G401 (cell line): ENCODE measurements at regions not wholly inside any gene's neighbourhood (a gene's known extent, or its start where the extent isn't known, plus 50 kb on each side); places are given as distances from the start of the nearest gene placed in this dataset.
"Not testable (repeated sequence)": the region's sequence is repeated elsewhere in the genome, so short reads cannot be mapped to it uniquely, and the experiment has no call there.

ENCODE experiments used
- DNase-seq: peaks from one replicate; pipeline ENCODE4 v3.0.0-alpha.2; 2015; ENCODE audit warnings: low spot score
- in situ Hi-C: cut with HindIII; loops from 2 replicates; pipeline ENCODE4 v1.10.0; 2016; ENCODE audit warnings: low sequenced_read_pairs, mixed read lengths

DNA sequence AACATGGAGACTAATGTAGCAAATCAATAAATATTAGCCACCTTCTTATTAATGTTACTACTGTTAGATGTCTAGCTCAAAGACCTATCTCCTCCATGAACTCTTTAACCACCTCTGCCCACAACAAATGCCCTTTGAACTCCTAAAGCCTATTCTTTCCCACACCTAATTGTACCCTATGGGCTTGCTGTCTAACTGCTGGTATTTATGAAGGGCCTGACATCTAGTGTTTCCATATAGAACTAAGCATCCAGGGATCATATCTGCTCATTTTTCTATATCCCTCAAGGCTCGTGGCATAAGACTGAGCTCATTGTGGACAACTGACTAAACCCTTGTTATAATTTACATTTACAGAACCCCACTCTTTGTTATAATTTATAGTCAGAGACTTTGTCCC, 109.8 kb downstream of the TRIM69 start:
- DNase-seq, in situ Hi-C loops: not testable (repeated sequence)

DNA sequence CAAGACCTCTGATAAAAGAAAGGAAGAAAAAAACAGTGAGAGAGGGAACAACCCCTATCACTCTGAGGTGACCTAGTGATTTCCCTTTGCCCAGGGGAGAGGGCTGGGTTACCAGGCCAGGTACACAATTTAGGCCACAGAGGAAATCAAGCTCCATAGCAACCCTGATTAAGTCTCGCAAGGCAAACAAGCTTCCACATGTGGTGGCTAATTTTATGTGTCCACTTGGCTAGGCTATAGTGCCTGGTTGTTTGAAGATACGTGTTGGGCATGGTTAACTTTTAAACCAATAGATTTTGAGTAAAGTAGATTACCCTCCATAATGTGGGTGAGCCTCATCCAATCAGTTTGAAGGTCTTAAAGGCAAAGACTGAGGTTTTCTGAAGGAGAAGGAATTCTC, 108.9 kb upstream of the TERB2 start:
- DNase-seq, in situ Hi-C loops: not testable (repeated sequence)

DNA sequence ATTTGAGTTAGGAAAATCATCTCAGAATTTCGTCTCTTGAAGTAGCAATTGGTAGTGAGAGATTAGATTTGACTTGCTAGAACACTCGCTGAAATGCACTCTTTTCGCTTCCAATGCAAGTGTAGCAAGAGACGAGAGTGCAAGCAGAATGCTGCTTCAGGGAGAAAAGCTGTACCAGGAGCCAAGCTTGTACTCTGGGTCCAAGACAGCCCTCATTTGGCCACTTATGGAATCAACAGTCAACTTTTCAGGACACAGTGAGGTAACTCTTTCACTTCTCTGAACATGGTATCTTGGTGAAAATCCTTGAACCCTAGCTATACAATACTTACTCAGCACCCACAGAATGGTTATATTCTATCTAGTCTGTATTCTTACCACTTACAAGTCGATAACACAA, 107.6 kb upstream of the TERB2 start:
- DNase-seq: peak; percentile 6
- in situ Hi-C loops: not testable (repeated sequence)

DNA sequence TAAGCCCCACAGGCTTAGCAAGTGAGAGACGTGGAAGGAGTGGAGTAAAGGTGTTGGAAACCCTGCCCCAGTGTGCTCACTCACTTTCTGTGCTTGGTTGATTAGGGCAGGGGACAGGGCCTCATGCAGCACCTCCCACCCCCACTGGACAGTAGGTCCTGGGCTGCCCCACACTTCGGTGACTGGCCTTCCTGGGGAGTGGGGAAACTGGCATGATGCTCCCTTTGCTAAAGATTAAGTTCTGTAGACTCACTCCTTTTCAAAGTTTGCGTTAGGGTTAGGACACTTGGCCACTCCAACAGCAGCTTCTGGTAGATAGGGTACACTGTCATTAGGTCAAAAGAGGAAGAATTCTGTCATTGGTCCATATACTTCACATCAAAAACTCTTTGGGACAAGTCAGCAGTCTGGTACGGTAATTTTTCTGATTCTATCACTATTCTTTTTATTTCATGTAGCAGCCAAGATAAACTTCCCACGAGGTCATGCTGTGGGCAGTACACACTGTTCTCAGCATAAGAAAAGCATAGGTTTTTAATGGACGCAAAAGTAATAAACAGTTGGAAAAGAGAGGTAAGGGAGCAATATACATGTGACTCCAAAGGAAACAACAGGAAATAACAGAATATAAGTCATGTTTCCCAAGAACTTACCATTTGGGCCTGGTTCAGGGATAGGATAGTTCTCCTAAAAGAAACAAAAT, 106.6 kb upstream of the TERB2 start:
- DNase-seq, in situ Hi-C loops: not testable (repeated sequence)

DNA sequence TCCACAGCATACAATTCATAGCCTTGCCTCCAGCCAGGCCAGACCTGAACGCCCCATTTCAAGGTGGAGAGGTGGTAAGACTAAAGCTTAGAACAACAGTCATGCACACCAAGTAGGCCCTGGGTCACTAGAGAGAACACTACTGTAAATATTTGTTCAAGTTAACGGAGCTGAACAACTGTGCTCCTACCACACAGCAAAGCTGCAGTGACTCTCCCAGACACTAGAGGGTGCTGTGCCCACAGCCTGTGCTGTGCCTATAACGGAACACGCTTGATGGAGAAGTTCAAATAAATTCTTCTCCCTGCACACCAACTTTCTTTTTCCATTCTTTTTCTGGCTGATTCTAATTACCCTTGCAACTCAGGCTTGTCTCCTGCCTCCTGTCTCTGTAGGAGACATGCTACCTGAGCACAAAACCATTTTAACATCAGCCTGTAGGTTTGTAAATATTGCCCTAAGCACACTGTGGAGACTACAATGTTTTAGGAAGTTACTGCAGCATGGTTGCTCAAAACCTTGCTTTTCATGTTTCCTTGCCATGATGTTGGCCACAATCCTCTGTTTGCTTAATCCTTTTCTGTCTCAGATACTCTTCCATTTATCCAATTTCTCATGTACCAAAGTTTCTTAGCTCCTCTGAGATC, 103.1 kb upstream of the TERB2 start:
- in situ Hi-C loops: not testable (repeated sequence)
- peak; percentile 12 for DNase-seq

DNA sequence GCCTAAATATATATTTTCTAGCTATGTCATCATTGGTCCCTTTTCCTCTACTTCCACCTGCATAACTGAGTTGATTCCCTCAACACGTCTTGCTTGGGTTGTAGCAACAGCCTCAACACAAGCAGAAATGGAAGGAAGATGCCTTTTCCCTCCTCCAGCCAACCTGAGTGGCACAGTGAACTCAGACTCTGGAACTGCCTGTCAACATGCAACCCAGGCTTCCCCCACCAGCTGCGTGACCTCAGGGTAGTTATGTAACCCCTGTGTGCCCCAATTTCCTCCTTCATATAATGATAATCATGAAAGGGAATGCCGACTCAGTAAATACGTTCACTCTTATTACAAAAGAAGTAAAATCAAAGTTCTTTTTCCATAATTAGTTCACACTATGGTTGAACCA, 101.8 kb upstream of the TERB2 start:
- in situ Hi-C loops, DNase-seq: not testable (repeated sequence)

DNA sequence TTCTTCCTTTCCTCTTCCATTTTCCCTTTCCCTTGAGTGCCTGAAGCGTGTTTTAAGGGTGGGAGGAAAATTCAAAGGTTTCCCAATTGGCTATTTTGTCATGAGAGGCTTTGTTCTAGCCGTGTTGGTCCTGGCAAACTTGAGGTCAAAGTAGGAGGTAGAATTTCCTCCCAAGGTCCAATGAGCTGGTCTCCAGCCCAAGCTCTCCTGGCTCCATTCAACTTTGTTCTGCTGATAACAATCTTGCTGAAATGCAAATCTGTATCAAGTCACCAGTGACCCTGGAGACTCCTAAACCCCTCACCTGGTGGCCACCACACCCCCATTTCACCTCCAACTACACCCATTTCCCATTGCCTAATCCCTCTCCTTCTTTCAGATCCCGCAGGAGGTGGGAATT, 100.2 kb upstream of the TERB2 start:
- in situ Hi-C loops, DNase-seq: not testable (repeated sequence)

DNA sequence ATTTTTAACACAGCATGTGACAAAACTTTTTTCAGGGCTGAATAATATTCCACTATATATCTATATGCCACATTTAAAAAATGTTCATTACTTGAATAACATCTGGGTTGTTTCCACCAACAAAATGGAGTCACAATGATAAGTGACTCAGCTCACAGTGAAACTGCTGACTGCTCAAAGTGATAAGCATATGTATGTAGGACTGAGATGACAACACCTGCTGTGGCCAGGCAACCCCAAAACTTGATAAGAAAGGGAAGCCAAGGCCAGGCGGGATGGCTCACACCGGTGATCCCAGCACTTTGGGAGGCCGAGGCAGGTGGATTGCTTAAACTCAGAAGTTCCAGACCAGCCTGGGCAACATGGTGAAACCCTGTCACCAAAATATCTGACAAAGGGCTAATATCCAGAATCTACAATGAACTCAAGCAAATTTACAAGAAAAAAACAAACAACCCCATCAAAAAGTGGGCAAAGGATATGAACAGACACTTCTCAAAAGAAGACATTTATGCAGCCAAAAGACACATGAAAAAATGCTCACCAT, 99.2 kb upstream of the TERB2 start:
- in situ Hi-C loops, DNase-seq: not testable (repeated sequence)

DNA sequence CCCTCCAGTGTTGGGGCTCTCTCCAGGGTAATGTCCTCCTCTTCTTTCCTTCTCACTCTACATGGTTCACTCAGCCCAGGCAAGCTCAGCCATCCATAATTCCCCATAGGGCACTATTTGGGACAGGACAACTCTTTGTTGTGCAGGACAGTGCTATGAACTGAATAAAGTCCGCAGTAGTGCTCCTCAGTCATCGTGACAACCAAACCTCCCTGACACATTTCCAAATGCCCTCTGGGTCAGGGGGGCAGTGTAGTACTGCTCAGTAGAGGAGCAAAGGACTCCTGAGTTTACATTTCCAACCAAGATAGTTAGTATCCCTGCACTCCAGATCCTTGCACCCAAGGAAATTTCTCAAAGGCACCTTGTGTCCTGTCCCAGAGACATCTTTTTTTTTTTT, 97.4 kb upstream of the TERB2 start:
- DNase-seq, in situ Hi-C loops: not testable (repeated sequence)

DNA sequence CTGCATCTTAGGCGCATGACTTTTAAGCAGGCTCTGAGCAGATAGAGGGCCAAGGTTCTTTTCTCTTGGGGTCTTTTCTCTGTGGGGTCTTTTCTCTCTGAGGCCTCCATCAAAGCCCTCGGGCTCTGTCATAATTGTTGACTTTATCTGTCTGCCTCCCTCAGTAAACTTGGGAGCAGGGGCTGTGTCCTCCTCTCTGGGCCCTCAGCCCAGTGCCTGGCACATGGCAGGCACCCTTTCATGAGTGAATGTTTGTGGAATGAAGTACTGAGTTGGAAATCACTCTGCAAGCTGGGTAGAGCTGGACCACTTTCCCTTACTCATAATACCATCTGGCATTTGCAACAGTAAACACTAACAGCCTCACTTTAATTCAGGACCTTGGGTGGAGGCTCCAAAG, 96.3 kb upstream of the TERB2 start:
- in situ Hi-C loops, DNase-seq: not testable (repeated sequence)

DNA sequence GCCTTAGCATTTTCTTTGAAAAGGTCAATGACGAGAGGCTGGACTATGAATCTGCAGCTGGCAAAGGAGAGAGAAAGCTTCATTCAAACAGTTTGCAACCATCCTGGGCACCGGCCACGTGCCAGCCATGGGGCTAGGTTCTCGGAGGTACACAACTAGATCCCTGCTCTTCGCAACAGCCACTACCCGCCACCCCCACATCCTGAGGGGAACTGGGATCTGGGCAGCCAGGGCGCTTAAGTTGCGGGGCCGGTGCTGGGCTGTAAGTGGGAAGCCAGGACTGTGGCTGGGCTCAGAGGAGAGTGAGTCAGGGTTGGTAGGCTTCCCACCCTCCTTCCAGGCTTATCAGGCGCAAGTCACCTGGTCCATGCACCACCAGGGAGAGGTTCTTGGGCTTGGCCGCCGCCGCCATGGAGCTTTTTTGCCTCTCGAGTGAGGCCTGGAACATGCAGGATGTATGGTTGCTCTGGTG, 95.0 kb upstream of the TERB2 start:
- no peak for DNase-seq
- in situ Hi-C loops: no loop called here

DNA sequence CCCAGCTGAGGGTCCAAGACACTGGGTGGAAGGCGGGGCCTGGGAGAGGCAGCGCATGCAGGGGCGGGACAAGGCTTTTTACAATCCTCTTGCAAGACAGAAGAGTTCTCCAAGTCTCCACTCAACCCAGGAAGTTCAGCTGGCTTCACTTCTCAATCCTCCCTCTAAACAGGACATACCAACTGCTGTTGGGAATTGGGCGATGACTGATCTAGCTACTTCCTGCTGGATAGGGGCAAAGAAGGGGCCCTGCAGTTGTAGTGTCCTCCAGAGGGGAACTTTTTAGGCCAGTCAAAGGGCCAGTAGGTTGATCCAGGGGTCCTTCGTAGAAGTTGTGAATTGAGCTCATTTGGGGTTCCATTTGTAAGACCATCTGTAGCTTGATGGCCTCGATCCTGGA, 94.6 kb upstream of the TERB2 start:
- in situ Hi-C loops: no loop called here

DNA sequence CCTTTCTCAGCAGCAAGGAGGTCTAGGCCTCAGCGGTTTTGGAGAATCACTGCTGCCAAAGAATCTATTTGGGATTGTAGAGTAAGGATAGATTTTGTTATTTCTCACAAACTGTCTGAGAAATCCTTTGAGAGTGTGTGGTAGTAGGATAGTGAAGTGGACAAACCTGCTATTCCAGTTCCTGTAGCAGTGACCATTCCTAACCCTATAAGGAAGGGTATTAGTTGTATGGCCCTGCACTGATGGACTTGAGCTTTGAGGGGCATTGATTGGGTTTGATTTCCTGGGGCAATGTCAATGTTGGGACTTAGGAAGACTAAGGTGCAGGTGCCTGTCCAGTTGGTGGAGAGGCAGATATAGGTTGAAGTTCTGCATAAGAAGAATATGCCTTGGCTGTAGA, 93.6 kb upstream of the TERB2 start:
- in situ Hi-C loops: not testable (repeated sequence)

More for the DNA sequence above, 94.6 kb upstream of the TERB2 start:
- no peak for DNase-seq

DNA sequence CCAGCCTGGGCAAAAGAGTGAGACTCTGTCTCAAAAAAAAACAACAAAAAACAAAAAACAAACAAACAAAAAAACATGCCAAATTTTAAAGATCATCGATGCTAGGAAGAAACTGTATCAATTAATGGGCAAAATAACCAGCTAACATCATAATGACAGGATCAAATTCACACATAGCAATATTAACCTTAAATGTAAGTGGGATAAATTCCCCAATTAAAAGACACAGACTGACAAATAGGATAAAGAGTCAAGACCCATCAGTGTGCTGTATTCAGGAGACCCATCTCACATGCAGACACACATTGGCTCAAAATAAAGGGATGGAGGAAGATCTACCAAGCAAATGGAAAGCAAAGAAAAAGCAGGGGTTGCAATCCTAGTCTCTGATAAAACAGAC, 88.4 kb upstream of the TERB2 start:
- DNase-seq, in situ Hi-C loops: not testable (repeated sequence)

More for the DNA sequence above, 93.6 kb upstream of the TERB2 start:
- DNase-seq: not testable (repeated sequence)

DNA sequence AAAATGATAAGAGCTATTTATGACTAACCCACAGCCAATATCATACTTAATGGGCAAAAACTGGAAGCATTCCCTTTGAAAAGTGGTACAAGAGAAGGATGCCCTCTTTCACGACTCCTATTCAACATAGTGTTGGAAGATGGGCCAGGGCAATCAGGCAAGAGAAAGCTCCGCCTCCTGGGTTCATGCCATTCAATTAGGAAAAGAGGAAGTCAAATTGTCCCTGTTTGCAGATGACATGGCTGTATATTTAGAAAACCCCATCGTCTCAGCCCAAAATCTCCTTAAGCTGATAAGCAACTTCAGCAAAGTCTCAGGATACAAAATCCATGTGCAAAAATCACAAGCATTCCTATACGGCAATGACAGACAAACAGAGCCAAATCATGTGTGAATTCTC, 86.4 kb upstream of the TERB2 start:
- DNase-seq, in situ Hi-C loops: not testable (repeated sequence)

DNA sequence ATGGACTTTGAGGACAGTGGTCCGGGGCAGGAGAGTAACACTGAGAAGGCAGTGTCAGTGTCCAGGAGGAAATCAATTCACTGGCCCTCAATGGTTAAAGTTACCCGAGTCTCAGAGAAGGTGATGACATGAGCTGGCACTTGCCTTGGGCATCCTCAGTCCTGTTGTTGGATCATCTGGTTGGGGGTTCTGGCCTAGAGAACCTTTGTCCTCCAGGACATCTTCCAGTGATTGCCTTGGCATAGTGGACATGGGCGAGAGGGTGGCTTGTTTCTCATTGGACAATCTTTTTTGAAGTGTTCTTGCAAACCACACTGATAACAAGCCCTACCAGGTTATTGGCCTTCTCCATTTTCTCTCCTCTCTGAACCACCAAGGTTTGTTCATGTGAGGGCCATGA, 83.4 kb upstream of the TERB2 start:
- in situ Hi-C loops: no loop called here

DNA sequence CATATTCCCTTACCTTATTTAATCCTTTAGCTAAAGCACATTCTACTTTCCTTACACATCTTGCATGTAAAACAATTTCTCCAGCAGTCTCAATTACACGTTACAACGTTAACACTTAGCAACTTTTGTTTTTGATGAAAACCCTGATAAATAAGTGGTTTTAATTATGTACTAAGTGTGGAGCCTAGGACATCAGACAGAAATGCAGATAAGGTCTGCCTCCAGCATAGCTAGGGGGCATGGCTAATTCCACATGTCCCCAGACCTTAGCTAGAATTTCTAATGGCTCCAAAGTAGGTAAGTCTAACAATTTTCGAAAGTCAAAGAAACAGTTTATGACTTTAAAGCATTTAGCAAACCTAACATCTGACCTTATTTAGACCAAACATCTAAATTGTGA, 77.4 kb upstream of the TERB2 start:
- in situ Hi-C loops: no loop called here
- DNase-seq: no peak

More for the DNA sequence above, 83.4 kb upstream of the TERB2 start:
- DNase-seq: no peak

DNA sequence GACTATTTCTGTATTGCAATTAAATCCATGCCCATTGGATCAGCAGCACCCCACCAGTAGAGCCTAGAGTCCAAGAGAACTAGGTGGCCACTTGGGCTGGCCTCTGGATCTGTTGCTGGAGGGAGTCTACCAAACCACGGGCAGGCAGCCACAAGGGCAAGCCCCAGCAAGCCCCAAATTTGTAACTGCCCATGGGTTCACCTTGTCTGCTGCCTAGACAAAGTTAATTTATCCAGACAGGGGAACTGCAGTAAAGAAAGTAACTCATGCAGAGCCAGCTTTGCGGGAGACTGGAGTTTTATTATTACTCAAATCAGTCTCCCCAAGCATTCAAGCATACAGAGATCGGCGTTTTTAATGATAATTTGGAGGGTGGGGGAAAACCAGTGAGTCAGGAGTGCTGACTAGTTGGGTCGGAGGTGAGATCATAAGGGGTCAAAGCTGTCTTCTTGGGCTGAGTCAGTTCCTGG, 74.0 kb upstream of the TERB2 start:
- no peak for DNase-seq
- in situ Hi-C loops: no loop called here

DNA sequence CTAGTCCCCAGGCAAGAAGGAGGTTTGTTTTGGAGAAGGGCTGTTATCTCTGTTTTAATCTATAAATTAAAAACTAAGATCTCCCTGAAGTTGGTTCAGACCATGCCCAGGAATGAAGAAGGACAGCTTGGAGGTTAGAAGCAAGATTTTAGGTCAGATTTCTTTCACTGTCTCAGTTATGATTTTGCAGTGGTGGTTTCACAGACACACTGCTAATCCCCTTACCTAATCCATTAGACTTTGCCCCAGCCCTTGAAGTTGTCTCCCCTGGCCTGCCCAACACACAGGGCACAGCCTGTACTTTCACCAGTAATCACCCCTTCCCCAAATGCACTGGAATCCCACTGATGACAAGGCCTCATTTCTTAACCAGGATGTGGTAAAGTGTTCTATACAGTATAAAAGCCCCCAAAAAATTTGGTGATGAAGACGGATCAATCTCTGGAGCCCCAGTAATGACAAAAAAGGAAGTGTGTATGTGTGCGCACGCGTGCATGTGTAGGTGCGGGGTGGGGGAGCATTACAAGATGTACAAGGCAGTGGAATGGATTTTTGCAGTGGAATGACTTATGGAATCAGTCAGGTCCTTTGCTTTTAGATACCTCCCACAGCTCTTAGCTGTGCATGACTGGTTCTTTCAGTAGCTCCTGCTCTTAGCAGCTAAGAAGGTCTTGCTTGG, 73.1 kb upstream of the TERB2 start:
- in situ Hi-C loops: no loop called here
- DNase-seq: no peak
